Spleen (tissue), 11 donors: ENCODE measurements at regions not wholly inside any gene's neighbourhood (a gene's known extent, or its start where the extent isn't known, plus 50 kb on each side); places are given as distances from the start of the nearest gene placed in this dataset.
"Not testable (repeated sequence)": the region's sequence is repeated elsewhere in the genome, so short reads cannot be mapped to it uniquely, and the experiment has no call there.

Experiments
- DNase-seq: peaks from one replicate; pipeline ENCODE4 v3.0.0-alpha.2; 2020
- H3K27ac ChIP-seq, 8 donors: fragments of 200-600 bp; sonication (generic) in 7 of 8; 1 replicate in 4 of 8; 2 replicates in 4 of 8; pipeline versions ENCODE4 v1.5.0 to v1.8.0; 2016 to 2021; ENCODE audit warnings: inconsistent platforms in 4 of 8, mild to moderate bottlenecking in 4 of 8, moderate library complexity in 1 of 8
- H3K27me3 ChIP-seq, 7 donors: fragments of 200-600 bp; sonication (generic) in 6 of 7; replicated peaks in 1 of 7; 1 replicate in 4 of 7; 2 replicates in 3 of 7; pipeline versions ENCODE4 v1.5.0 to v1.8.0; 2016 to 2021; ENCODE audit warnings: inconsistent platforms in 3 of 7, mild to moderate bottlenecking in 1 of 7
- H3K36me3 ChIP-seq, 6 donors: fragments of 200-600 bp; sonication (generic) in 5 of 6; 1 replicate in 4 of 6; 2 replicates in 2 of 6; pipeline versions ENCODE4 v1.5.0 to v1.8.0; 2016 to 2021; ENCODE audit warnings: inconsistent platforms in 2 of 6
- H3K4me1 ChIP-seq, 6 donors: fragments of 200-600 bp; sonication (generic) in 5 of 6; 1 replicate in 3 of 6; 2 replicates in 3 of 6; pipeline versions ENCODE4 v1.5.0 to v1.8.0; 2016 to 2021; ENCODE audit warnings: inconsistent platforms in 3 of 6
- H3K4me3 ChIP-seq, 8 donors: fragments of 200-600 bp; sonication (generic) in 7 of 8; 1 replicate in 4 of 8; 2 replicates in 4 of 8; pipeline versions ENCODE4 v1.5.0 to v1.8.0; 2016 to 2021; ENCODE audit warnings: inconsistent platforms in 4 of 8, mild to moderate bottlenecking in 4 of 8, moderate library complexity in 2 of 8
- H3K9me3 ChIP-seq, 8 donors: fragments of 200-600 bp; sonication (generic) in 7 of 8; 1 replicate in 4 of 8; 2 replicates in 4 of 8; pipeline versions ENCODE4 v1.5.0 to v1.8.0; 2016 to 2021; ENCODE audit warnings: inconsistent platforms in 4 of 8
- CTCF ChIP-seq, 11 experiments: fragments of 200-600 bp in 7 of 11; fragments of 450-650 bp in 4 of 11; sonication (generic) in 4 of 11; IDR thresholded peaks in 8 of 11; conservative IDR thresholded peaks in 3 of 11; 1 replicate in 7 of 11; 2 replicates in 4 of 11; pipeline versions ENCODE4 v1.4.0 to v1.8.0; 2016 to 2021; ENCODE audit warnings: antibody characterized with exemption in 11 of 11, inconsistent platforms in 4 of 11, mild to moderate bottlenecking in 1 of 11
- POLR2A ChIP-seq, 3 donors: fragments of 450-650 bp; IDR thresholded peaks; one replicate each; pipeline ENCODE4 v1.5.1; 2017; ENCODE audit warnings: antibody characterized with exemption in 3 of 3, mild to moderate bottlenecking in 1 of 3
- POLR2AphosphoS5 ChIP-seq, 3 donors: sonication (generic); formaldehyde crosslinking; IDR thresholded peaks; one replicate each; pipeline ENCODE4 v1.5.1; 2017; ENCODE audit warnings: antibody characterized with exemption in 3 of 3
- WGBS, 5 donors: extraction: QIAGEN DNeasy Blood & Tissue Kit in 3 of 5; methylation state at CpG; one replicate each; pipeline versions ENCODE4 v1.1.5 to v1.1.7; 2013 to 2018; 5-methylcytosine and 5-hydroxymethylcytosine counted together
- intact Hi-C: fragments of 100-400 bp; cut with DNase I; formaldehyde crosslinking; loops from one replicate; pipeline ENCODE4 v1.15.0; 2023; ENCODE audit warnings: low total_unique reads
- donor health status: healthy with polysubstance abuse.
- donor health status: DM: no; HTN: no; CAD: no; lungs with moderate emphysema.
- donor health status: DM: no; HTN: no; CAD: no.
- donor health status: Bipolar disorder and iron deficiency.
- donor health status: healthy.
- donor health status: DM: no; HTN: no; CAD: no.
- donor health status: DM: yes; HTN: yes; CAD: no.

GRCh38 chr5:37931541-37931940 is 91.7 kb upstream of the GDNF start:
- Histone ChIP-seq H3K4me3 (no peak overlapping the region), H3K4me1 (no peaks in the 10 kb centered on the region), H3K36me3 (no peaks in the 10 kb centered on the region), H3K9me3 (peaks cover 0 to 2% (median 0%) of the 10 kb centered on the region in 8 donors), H3K27ac (no peak overlapping the region), H3K27me3 (peaks cover 0 to 14% (median 0%) of the 10 kb centered on the region in 7 donors)
- intact Hi-C loops, result no loop called here
- DNase-seq, result no peak
- TF ChIP-seq POLR2A (IDR thresholded peaks at IDR 0.05) (no peak), CTCF (IDR thresholded peaks at IDR 0.05 in 8 of 11, conservative IDR thresholded peaks at IDR 0.05 in 3 of 11) (no peak), POLR2AphosphoS5 (IDR thresholded peaks at IDR 0.05) (no peak)
- 88 to 100% (median 93%) methylated on average over 2 of the region's 2 CpGs for WGBS, 5 donors

- WGBS, 5 donors, result 93 to 98% (median 96%) methylated on average over 2 of the region's 2 CpGs
- intact Hi-C loops, result no loop called here
These were observed 90.5 kb upstream of the GDNF start for GRCh38 chr5:37930350-37930749.

GRCh38 chr5:37929791-37930190 is 90.0 kb upstream of the GDNF start:
- DNase-seq, result no peak
- Histone ChIP-seq H3K4me1 (no peaks in the 10 kb centered on the region), H3K27ac (no peak overlapping the region), H3K36me3 (no peaks in the 10 kb centered on the region), H3K9me3 (no peaks in the 10 kb centered on the region), H3K4me3 (no peak overlapping the region), H3K27me3 (peaks cover 0 to 14% (median 0%) of the 10 kb centered on the region in 7 donors)
- intact Hi-C loops, result no loop called here
- WGBS, 5 donors, result 75 to 88% (median 87%) methylated on average over 6 of the region's 6 CpGs
- TF ChIP-seq POLR2A (IDR thresholded peaks at IDR 0.05) (no peak), POLR2AphosphoS5 (IDR thresholded peaks at IDR 0.05) (no peak), CTCF (IDR thresholded peaks at IDR 0.05 in 8 of 11, conservative IDR thresholded peaks at IDR 0.05 in 3 of 11) (no peak)

More at GRCh38 chr5:37930350-37930749, 90.5 kb upstream of the GDNF start:
- TF ChIP-seq CTCF (IDR thresholded peaks at IDR 0.05 in 8 of 11, conservative IDR thresholded peaks at IDR 0.05 in 3 of 11) (no peak), POLR2AphosphoS5 (IDR thresholded peaks at IDR 0.05) (no peak), POLR2A (IDR thresholded peaks at IDR 0.05) (no peak)
- no peak overlapping the region for H3K27ac ChIP-seq
- no peaks in the 10 kb centered on the region for H3K4me1 ChIP-seq
- H3K36me3 ChIP-seq, result no peaks in the 10 kb centered on the region
- H3K9me3 ChIP-seq, result no peaks in the 10 kb centered on the region
- no peak for DNase-seq
- no peak overlapping the region for H3K4me3 ChIP-seq
- H3K27me3 ChIP-seq, result peaks cover 0 to 14% (median 0%) of the 10 kb centered on the region in 7 donors

- H3K36me3 ChIP-seq, H3K4me1 ChIP-seq, H3K9me3 ChIP-seq, H3K27ac ChIP-seq, DNase-seq, H3K4me3 ChIP-seq, intact Hi-C loops: not testable (repeated sequence)
- peaks cover 0 to 20% (median 0%) of the 10 kb centered on the region in 7 donors for H3K27me3 ChIP-seq
- WGBS, 5 donors, result 30 to 69% (median 53%) methylated on average over 2 to 4 of the region's 4 CpGs
These were observed 87.9 kb upstream of the GDNF start for GRCh38 chr5:37927753-37928152.

- H3K27ac ChIP-seq, result no peak overlapping the region
- TF ChIP-seq CTCF (IDR thresholded peaks at IDR 0.05 in 8 of 11, conservative IDR thresholded peaks at IDR 0.05 in 3 of 11) (no peak), POLR2A (IDR thresholded peaks at IDR 0.05) (no peak), POLR2AphosphoS5 (IDR thresholded peaks at IDR 0.05) (no peak)
- intact Hi-C loops, result no loop called here
- DNase-seq, result no peak
- WGBS, 5 donors, result 75 to 83% (median 82%) methylated on average over 2 of the region's 2 CpGs
- H3K36me3 ChIP-seq, result no peaks in the 10 kb centered on the region
- no peaks in the 10 kb centered on the region for H3K9me3 ChIP-seq
- H3K4me3 ChIP-seq, result no peak overlapping the region
- no peaks in the 10 kb centered on the region for H3K4me1 ChIP-seq
- H3K27me3 ChIP-seq, result peaks cover 0 to 20% (median 0%) of the 10 kb centered on the region in 7 donors
These were observed 86.9 kb upstream of the GDNF start for GRCh38 chr5:37926732-37927131.
